IMR-90 (cell line): ENCODE measurements at regions not wholly inside any gene's neighbourhood (a gene's known extent, or its start where the extent isn't known, plus 50 kb on each side); places are given as distances from the start of the nearest gene placed in this dataset.
"Not testable (repeated sequence)": the region's sequence is repeated elsewhere in the genome, so short reads cannot be mapped to it uniquely, and the experiment has no call there.

Experiments
- ATAC-seq: fragments of 200-7000 bp; cut with Tn5 transposase; 2 replicates; pipeline ENCODE4 v1.9.1; 2020; ENCODE audit warnings: low read depth, mild to moderate bottlenecking, moderate library complexity
- BruUV-seq: library from RNA; stranded (reverse); fragments of 400-500 nt; replicated peaks from 2 replicates; lab custom pipeline; 2021; lab: Mats Ljungman, UMichigan
- CTCF ChIA-PET: fragments of 300-600 bp; formaldehyde crosslinking; extraction: SDS; loops from one replicate; lab custom pipeline; 2021; ENCODE audit warnings: antibody characterized with exemption; lab: Yijun Ruan, JAX
- POLR2A ChIA-PET: fragments of 300-600 bp; sonication (Branson Sonifier 250); formaldehyde crosslinking; loops from one replicate; lab custom pipeline; 2022; ENCODE audit warnings: antibody characterized with exemption; ENCODE audit not compliant: unreplicated experiment; lab: Charles Lee
- DNase-seq: peaks from one replicate; pipeline ENCODE4 v3.0.0; 2013
- H2AFZ ChIP-seq: replicated peaks from 2 replicates; pipeline ENCODE3; 2013; ENCODE audit warnings: low read length, mild to moderate bottlenecking; ENCODE audit not compliant: poor library complexity
- H2AK5ac ChIP-seq: 2 replicates; pipeline ENCODE4 v1.6.1; 2013; ENCODE audit warnings: low read depth, low read length, inconsistent platforms
- H2AK9ac ChIP-seq: replicated peaks from 2 replicates; pipeline ENCODE3; 2013; ENCODE audit warnings: mild to moderate bottlenecking, low read depth, low read length, moderate library complexity; ENCODE audit not compliant: poor library complexity
- H2BK120ac ChIP-seq: 2 replicates; pipeline ENCODE4 v1.6.1; 2013; ENCODE audit warnings: low read depth, low read length, inconsistent platforms
- H2BK15ac ChIP-seq: 3 replicates; pipeline ENCODE4 v1.6.1; 2013; ENCODE audit warnings: low read depth, low read length, inconsistent platforms
- H2BK20ac ChIP-seq: 2 replicates; pipeline ENCODE4 v1.6.1; 2013; ENCODE audit warnings: low read depth, mild to moderate bottlenecking, inconsistent platforms, low read length, moderate library complexity
- H2BK5ac ChIP-seq: 2 replicates; pipeline ENCODE4 v1.6.1; 2013; ENCODE audit warnings: mild to moderate bottlenecking, low read depth, low read length, inconsistent platforms; ENCODE audit not compliant: poor library complexity, severe bottlenecking
- H3K14ac ChIP-seq: replicated peaks from 2 replicates; pipeline ENCODE4 v1.6.1; 2013; ENCODE audit warnings: low read depth, low read length, inconsistent platforms
- H3K18ac ChIP-seq: 2 replicates; pipeline ENCODE4 v1.6.1; 2013; ENCODE audit warnings: low read depth, low read length, control low read depth
- H3K23ac ChIP-seq: 2 replicates; pipeline ENCODE4 v1.6.1; 2013; ENCODE audit warnings: low read depth, low read length, inconsistent platforms
- H3K27ac ChIP-seq: 2 replicates; pipeline ENCODE4 v1.5.1; 2013; ENCODE audit warnings: mild to moderate bottlenecking, control low read depth, low read length; ENCODE audit not compliant: insufficient read depth
- H3K27me3 ChIP-seq: 2 replicates; pipeline ENCODE4 v1.6.1; 2013; ENCODE audit warnings: low read length; ENCODE audit not compliant: control insufficient read depth, insufficient read depth
- H3K36me3 ChIP-seq: 2 replicates; pipeline ENCODE4 v1.6.1; 2013; ENCODE audit warnings: low read length, mixed read lengths; ENCODE audit not compliant: control insufficient read depth, insufficient read depth
- H3K4ac ChIP-seq: 2 replicates; pipeline ENCODE4 v1.6.1; 2013; ENCODE audit warnings: low read depth, low read length, inconsistent platforms
- H3K4me1 ChIP-seq: 2 replicates; pipeline ENCODE4 v1.6.1; 2013; ENCODE audit warnings: low read length, mixed read lengths; ENCODE audit not compliant: control insufficient read depth, insufficient read depth
- H3K4me2 ChIP-seq: 2 replicates; pipeline ENCODE4 v1.6.1; 2013; ENCODE audit warnings: low read depth, mild to moderate bottlenecking, control low read depth, low read length, moderate library complexity
- H3K4me3 ChIP-seq: 2 replicates; pipeline ENCODE4 v1.5.1; 2013; ENCODE audit warnings: low read depth, mild to moderate bottlenecking, control low read depth, low read length, moderate library complexity; ENCODE audit not compliant: insufficient read depth
- H3K56ac ChIP-seq: 2 replicates; pipeline ENCODE4 v1.6.1; 2013; ENCODE audit warnings: low read length, inconsistent platforms; ENCODE audit not compliant: insufficient read depth; ENCODE audit errors: extremely low read depth
- H3K79me1 ChIP-seq, 2 experiments: 2 replicates each; pipeline ENCODE4 v1.6.1; 2013; ENCODE audit warnings: low read length in 2 of 2, inconsistent platforms in 1 of 2, low read depth in 1 of 2
- H3K9ac ChIP-seq: 2 replicates; pipeline ENCODE4 v1.6.1; 2013; ENCODE audit warnings: low read depth, low read length, control low read depth
- H3K9me1 ChIP-seq: 2 replicates; pipeline ENCODE4 v1.6.1; 2013; ENCODE audit warnings: low read length, inconsistent platforms; ENCODE audit not compliant: insufficient read depth
- H3K9me3 ChIP-seq: 2 replicates; pipeline ENCODE4 v1.6.1; 2013; ENCODE audit warnings: low read length; ENCODE audit not compliant: control insufficient read depth, insufficient read depth
- H4K20me1 ChIP-seq: 2 replicates; pipeline ENCODE4 v1.6.1; 2013; ENCODE audit warnings: low read length, inconsistent platforms; ENCODE audit not compliant: insufficient read depth
- H4K5ac ChIP-seq: 2 replicates; pipeline ENCODE4 v1.6.1; 2013; ENCODE audit warnings: mild to moderate bottlenecking, low read depth, low read length, control low read depth
- H4K8ac ChIP-seq, 2 experiments: 2 replicates each; pipeline ENCODE4 v1.6.1; 2013; ENCODE audit warnings: low read depth in 2 of 2, low read length in 2 of 2, control low read depth in 1 of 2, inconsistent platforms in 1 of 2
- H4K91ac ChIP-seq: 2 replicates; pipeline ENCODE4 v1.6.1; 2013; ENCODE audit warnings: low read depth, low read length, inconsistent platforms; ENCODE audit not compliant: insufficient read depth
- RFX5 ChIP-seq: IDR thresholded peaks from 2 replicates; pipeline ENCODE4 v1.8.0; 2012; ENCODE audit warnings: low read depth, mild to moderate bottlenecking, low read length, moderate library complexity
- WGBS, 2 experiments: methylation state at CpG; one replicate each; pipeline versions ENCODE4 v1.1.5 to v1.1.7; 2013; ENCODE audit warnings: missing lambda C conversion rate in 2 of 2; ENCODE audit not compliant: insufficient read length in 1 of 2; ENCODE audit errors: extremely low coverage in 2 of 2; 5-methylcytosine and 5-hydroxymethylcytosine counted together
- dilution Hi-C: fragments of 300-500 bp; cut with HindIII; formaldehyde crosslinking; loops from one replicate; pipeline ENCODE4 v1.14.3; 2018; ENCODE audit warnings: low sequenced_read_pairs; ENCODE audit not compliant: unreplicated experiment
- in situ Hi-C: fragments of 300-500 bp; cut with MboI; formaldehyde crosslinking; loops from 3 replicates; pipeline ENCODE4 v1.14.3; 2019; ENCODE audit warnings: low sequenced_read_pairs, inconsistent platforms, mixed read lengths
- intact Hi-C: fragments of 100-400 bp; cut with micrococcal nuclease; formaldehyde crosslinking; loops from 2 replicates; pipeline ENCODE4 v1.10.0; 2022

DNA sequence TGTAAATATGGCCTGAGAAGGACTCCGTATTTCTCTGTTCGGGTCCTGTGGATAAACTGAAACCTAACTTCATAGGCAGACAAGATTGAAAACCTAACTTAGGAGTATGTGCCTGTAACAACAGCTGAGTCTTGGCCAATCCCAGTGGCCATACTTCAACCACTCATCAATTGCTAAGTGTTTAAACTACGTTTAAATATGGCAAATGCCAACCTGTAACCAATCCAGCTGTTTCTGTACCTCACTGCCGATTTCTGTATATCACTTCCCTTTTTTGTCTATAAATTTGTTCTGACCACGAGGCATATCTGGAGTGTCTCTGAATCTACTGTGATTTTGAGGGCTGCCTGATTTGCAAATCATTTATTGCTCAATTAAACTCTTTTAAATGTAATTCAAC lies 272.3 kb downstream of the LPIN1 start:
- peak; percentile 63 for ATAC-seq
- BruUV-seq, H2BK5ac ChIP-seq, H2BK15ac ChIP-seq, H3K23ac ChIP-seq, dilution Hi-C loops, H4K91ac ChIP-seq, H3K4me1 ChIP-seq, H3K18ac ChIP-seq, H2AFZ ChIP-seq, H3K9me1 ChIP-seq, H2AK5ac ChIP-seq, H3K4me3 ChIP-seq, H3K9me3 ChIP-seq, H3K56ac ChIP-seq, POLR2A ChIA-PET, in situ Hi-C loops, H4K8ac ChIP-seq, H3K9ac ChIP-seq, H3K36me3 ChIP-seq, H3K27ac ChIP-seq, H2BK20ac ChIP-seq, DNase-seq, H3K14ac ChIP-seq, H2AK9ac ChIP-seq, H3K4ac ChIP-seq, H2BK120ac ChIP-seq, H4K20me1 ChIP-seq, H3K79me1 ChIP-seq, CTCF ChIA-PET, H3K27me3 ChIP-seq, H4K5ac ChIP-seq: not testable (repeated sequence)
- peak; percentile 74 for TF ChIP-seq RFX5
- 60% methylated on average over 1 of the region's 5 CpGs; no CpG with 5 or more reads in 1 of the 2 experiments for WGBS, 2 experiments
- peak overlapping the region; percentile 73; the same call in 1 of the 2 replicates for H3K4me2 ChIP-seq
- intact Hi-C loops, result loop anchor here (10.0 kb wide), 1 partner anchor 986 kb away; no protein-coding TSS in a partner anchor
